AG10803 (cell line): ENCODE measurements at regions not wholly inside any gene's neighbourhood (a gene's known extent, or its start where the extent isn't known, plus 50 kb on each side); places are given as distances from the start of the nearest gene placed in this dataset.

Experiments
- DNase-seq: peaks from one replicate; pipeline ENCODE4 v3.0.0; 2010; ENCODE audit warnings: low read depth
- H3K4me3 ChIP-seq: 2 replicates; pipeline ENCODE4 v1.5.1; 2011; ENCODE audit warnings: mild to moderate bottlenecking, low read length, control low read depth
- TF ChIP-seq, protein P1 (sequence below): conservative IDR thresholded peaks from 2 replicates; pipeline ENCODE4 v1.5.1; 2011; ENCODE audit warnings: mild to moderate bottlenecking, low read length, control low read depth, inconsistent platforms

DNA sequence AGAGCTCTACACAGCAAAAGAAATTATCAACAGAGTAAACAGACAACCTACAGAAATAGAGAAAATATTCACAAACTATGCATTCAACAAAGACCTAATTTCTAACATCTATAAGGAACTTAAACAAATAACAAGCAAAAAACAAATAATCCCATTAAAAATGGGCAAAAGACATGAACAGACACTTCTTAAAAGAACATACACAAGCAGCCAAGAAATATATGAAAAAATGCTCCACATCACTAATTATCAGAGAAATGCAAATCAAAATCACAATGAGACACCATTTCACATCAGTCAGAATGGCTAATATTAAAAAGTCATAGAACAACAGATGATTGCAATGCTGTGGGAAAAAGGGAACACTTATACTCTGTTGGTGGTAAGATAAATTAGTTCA is 100.7 kb upstream of the LGR5 start:
- DNase-seq: no peak
- H3K4me3 ChIP-seq: no peak overlapping the region
- TF ChIP-seq, protein P1, sequence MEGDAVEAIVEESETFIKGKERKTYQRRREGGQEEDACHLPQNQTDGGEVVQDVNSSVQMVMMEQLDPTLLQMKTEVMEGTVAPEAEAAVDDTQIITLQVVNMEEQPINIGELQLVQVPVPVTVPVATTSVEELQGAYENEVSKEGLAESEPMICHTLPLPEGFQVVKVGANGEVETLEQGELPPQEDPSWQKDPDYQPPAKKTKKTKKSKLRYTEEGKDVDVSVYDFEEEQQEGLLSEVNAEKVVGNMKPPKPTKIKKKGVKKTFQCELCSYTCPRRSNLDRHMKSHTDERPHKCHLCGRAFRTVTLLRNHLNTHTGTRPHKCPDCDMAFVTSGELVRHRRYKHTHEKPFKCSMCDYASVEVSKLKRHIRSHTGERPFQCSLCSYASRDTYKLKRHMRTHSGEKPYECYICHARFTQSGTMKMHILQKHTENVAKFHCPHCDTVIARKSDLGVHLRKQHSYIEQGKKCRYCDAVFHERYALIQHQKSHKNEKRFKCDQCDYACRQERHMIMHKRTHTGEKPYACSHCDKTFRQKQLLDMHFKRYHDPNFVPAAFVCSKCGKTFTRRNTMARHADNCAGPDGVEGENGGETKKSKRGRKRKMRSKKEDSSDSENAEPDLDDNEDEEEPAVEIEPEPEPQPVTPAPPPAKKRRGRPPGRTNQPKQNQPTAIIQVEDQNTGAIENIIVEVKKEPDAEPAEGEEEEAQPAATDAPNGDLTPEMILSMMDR: no peak

DNA sequence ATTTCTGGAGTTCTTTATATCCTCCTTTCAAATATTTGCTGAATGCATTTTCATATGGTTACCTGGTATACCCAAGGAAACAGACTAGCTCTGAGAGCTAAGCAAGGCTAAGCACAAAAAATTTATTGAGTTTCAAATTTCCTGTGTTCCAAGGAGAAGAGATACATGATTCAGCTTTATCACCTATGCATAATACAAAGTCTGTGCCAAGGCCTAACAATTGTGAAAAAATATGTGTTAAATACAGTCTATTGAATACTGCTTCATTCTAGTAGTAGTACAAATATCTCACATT is 103.7 kb upstream of the LGR5 start:
- TF ChIP-seq, protein P1: no peak
- no peak overlapping the region for H3K4me3 ChIP-seq
- no peak for DNase-seq

DNA sequence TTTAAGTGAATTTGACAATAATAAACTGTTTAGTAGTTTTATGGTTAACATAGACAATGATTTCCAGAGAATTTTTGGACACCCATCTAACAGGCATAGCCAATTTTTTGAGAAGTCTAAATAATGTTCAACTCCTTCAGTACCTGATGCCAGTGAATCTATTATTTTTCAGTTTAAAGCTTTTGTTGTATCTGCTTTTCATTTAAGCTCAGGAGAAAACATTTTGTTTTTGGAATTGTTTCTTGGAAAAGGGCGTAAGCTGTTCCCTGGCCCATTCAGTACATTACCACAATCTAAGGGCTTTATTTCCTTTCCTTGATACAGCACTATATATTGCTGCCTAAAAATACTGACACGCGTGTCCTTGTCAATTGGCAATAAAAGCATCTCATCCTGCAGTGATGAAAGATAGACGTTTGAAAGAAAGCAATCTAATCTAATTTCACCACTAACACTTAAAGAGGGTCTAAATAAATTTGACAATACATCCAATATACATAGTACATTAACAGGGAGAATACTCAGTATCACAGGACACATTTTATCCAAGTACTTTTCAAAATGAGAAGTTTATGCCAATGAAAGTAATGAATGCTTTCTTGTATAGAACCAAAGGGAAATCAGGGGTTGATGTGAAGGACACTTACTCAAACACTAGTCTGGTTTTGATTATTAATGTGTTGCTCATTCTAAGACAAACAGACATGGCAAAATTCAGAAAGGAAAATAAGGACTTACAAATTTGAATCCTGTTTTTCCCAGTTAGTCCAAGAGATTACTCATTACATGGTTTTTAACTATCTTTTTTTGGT is 104.2 kb upstream of the LGR5 start:
- no peak overlapping the region for H3K4me3 ChIP-seq
- TF ChIP-seq, protein P1: no peak
- no peak for DNase-seq

DNA sequence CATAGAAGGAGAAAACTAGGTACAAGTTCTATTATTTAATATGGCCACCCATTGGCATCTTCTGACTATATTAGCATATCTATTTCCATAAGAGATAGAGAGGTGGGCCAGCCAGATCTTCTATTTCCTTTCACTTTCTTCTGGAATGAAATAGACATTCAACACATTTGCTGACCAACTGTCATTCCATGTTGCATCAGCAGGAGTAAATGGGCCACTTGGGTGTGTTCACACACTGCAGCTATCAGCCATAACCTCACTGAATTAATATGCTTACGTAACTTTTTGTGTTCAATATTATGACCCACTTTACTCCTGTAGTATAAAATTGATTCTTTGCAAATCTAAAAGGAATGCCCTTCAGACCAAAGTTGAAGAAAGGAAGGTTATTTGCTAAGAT is 106.2 kb upstream of the LGR5 start:
- H3K4me3 ChIP-seq: no peak overlapping the region
- DNase-seq: no peak
- TF ChIP-seq, protein P1: no peak

DNA sequence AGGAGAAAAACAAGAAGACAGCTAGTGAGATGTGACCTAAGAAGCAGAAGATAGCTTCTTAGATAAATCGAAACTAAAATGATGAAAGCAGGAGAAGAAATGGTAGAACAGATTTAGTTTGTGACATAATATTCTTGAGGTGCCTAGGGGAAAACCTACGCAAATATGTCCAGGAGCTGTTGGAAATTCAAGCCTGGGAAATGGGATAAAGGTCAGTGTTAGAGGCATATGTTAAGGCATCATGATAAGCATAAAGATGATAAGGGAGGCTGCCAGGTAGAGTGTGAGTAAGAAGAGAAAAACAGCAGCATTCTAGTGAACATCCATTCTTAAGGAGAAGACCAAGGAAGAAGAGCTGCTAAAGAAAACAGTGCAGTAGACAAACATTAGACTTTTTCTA is 109.6 kb upstream of the LGR5 start:
- no peak for DNase-seq
- TF ChIP-seq, protein P1: no peak
- H3K4me3 ChIP-seq: no peak overlapping the region

DNA sequence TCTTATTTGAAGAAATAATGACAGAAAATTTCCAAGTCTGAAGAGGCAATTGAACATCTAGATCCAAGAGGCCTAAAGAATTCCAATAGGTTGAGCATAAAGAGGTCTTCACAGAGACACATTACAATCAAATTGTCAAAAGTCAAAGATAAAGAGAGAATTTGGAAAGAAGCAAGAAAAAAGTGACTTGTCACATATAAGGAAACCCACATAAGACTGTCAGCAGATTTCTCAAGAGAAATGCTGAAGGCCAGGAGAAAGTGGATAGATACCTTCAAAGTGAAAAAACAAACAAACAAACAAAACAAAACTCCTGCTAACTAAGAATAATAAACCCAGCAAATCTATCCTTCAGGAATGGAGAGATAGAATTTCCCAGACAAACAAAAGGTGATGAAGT is 118.1 kb upstream of the LGR5 start:
- H3K4me3 ChIP-seq: no peak overlapping the region
- no peak for DNase-seq
- TF ChIP-seq, protein P1: no peak

DNA sequence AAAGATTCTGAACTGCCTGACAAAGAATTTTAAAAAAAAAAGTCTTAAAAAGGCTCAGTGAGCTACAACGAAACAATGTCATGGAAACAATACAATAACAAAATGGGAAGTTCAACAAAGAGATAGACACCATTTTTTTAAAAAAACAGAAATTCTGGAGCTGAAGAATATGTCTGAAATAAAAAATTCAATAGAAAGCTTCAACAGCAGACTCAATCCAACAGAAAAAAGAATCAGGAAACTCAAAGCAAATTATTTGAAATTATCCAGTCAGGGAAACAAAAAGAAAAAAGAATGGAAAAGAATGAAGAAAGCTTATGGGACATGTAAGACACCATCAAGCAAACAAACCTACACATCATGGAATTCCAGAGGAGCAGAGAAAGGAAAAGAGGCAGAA is 118.5 kb upstream of the LGR5 start:
- TF ChIP-seq, protein P1: no peak
- DNase-seq: no peak
- H3K4me3 ChIP-seq: no peak overlapping the region
